ENCODE measurements at regions not wholly inside any gene's neighbourhood (a gene's known extent, or its start where the extent isn't known, plus 50 kb on each side); places are given as distances from the start of the nearest gene placed in this dataset.

DNA sequence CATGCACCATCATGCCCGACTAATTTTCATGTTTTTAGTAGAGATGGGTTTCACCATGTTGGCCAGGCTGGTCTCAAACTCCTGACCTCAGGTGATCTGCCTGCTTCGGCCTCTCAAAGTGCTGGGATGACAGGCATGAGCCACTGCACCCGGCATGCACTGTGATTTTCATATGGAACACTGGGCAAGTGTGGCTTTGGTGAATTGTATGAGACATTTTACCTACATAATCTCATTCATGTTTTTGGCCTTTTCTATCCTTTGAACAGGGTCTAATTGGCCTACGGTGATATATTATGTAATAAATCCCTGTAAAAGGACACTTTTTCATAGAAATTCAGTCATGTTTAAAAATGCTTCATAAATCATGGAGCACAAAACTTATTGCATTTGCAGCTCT, 128.7 kb upstream of the SEMA6A start:
- Histone ChIP-seq H3K27ac (ENCODE audit: low read depth in 2 of 2, low read length in 1 of 2) (no peak overlapping the region), H3K27me3 (ENCODE audit: control insufficient read depth in 1 of 2, insufficient read depth in 2 of 2, low read length in 2 of 2) (no peaks in the 10 kb centered on the region), H3K9me3 (ENCODE audit: control insufficient read depth in 2 of 2, insufficient read depth in 1 of 2, low read depth in 1 of 2, low read length in 1 of 2) (no peaks in the 10 kb centered on the region), H3K4me1 (ENCODE audit: control insufficient read depth in 2 of 2, insufficient read depth in 2 of 2, low read length in 1 of 2) (no peaks in the 10 kb centered on the region), H3K4me3 (ENCODE audit: low read depth in 1 of 2, low read length in 2 of 2) (no peak overlapping the region), H3K36me3 (ENCODE audit: control insufficient read depth in 2 of 2, insufficient read depth in 2 of 2, low read length in 1 of 2) (no peaks in the 10 kb centered on the region)
- 63 to 76% methylated on average over 4 of the region's 4 CpGs for WGBS, 2 donors

DNA sequence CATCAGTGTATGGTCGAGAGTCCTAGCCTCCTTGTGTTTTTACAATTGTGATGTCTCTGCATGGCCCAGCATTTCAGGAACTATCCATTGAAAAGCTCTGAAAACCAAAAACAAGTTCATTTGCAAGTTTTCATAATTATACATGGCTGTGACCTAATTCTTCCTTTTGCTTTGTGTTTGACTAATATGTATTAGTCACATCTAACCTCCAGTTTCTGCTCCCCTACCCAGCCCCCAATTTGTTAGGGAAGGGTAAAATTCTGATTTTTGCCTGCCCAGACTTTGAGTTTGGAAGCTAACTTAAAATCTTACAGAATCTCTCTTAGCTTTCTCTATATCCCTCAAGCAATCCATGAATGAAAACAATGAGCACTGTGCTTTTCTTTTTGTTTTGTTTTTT, 128.2 kb upstream of the SEMA6A start:
- H3K4me3 ChIP-seq (ENCODE audit: low read depth in 1 of 2, low read length in 2 of 2), result no peak overlapping the region
- 81 to 84% methylated on average over 1 of the region's 1 CpG for WGBS, 2 donors
- no peak overlapping the region for H3K27ac ChIP-seq (ENCODE audit: low read depth in 2 of 2, low read length in 1 of 2)
- H3K9me3 ChIP-seq (ENCODE audit: control insufficient read depth in 2 of 2, insufficient read depth in 1 of 2, low read depth in 1 of 2, low read length in 1 of 2), result no peaks in the 10 kb centered on the region
- no peaks in the 10 kb centered on the region for H3K4me1 ChIP-seq (ENCODE audit: control insufficient read depth in 2 of 2, insufficient read depth in 2 of 2, low read length in 1 of 2)
- no peaks in the 10 kb centered on the region for H3K36me3 ChIP-seq (ENCODE audit: control insufficient read depth in 2 of 2, insufficient read depth in 2 of 2, low read length in 1 of 2)
- H3K27me3 ChIP-seq (ENCODE audit: control insufficient read depth in 1 of 2, insufficient read depth in 2 of 2, low read length in 2 of 2), result no peaks in the 10 kb centered on the region

DNA sequence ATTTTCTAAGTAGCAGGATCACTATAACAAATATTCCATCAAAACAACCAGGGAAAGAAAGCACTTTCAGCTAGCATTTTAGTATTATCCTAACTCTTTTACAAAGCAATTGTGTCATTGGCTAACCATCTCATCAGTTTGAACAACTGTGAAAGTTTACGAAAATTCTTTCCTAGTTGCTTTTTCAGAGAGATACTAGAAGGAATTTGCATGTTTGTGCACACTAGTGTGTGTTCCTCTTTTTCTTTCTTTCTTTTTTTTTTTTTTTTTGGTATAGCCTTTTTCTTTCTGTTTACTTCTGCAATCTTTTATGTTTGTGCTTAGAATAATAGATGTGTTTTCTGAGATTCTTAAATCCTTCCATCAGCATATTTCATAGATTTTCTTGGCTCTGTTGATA, 124.7 kb upstream of the SEMA6A start:
- H3K9me3 ChIP-seq (ENCODE audit: control insufficient read depth in 2 of 2, insufficient read depth in 1 of 2, low read depth in 1 of 2, low read length in 1 of 2), result no peaks in the 10 kb centered on the region
- WGBS, 2 donors, result 58 to 73% methylated on average over 1 of the region's 1 CpG
- no peaks in the 10 kb centered on the region for H3K36me3 ChIP-seq (ENCODE audit: control insufficient read depth in 2 of 2, insufficient read depth in 2 of 2, low read length in 1 of 2)
- no peak overlapping the region for H3K27ac ChIP-seq (ENCODE audit: low read depth in 2 of 2, low read length in 1 of 2)
- H3K4me1 ChIP-seq (ENCODE audit: control insufficient read depth in 2 of 2, insufficient read depth in 2 of 2, low read length in 1 of 2), result no peaks in the 10 kb centered on the region
- H3K4me3 ChIP-seq (ENCODE audit: low read depth in 1 of 2, low read length in 2 of 2), result no peak overlapping the region
- H3K27me3 ChIP-seq (ENCODE audit: control insufficient read depth in 1 of 2, insufficient read depth in 2 of 2, low read length in 2 of 2), result no peaks in the 10 kb centered on the region

- H3K4me1 ChIP-seq (ENCODE audit: control insufficient read depth in 2 of 2, insufficient read depth in 2 of 2, low read length in 1 of 2), result no peaks in the 10 kb centered on the region
- WGBS, 2 donors, result 45 to 46% methylated on average over 5 of the region's 5 CpGs
- H3K9me3 ChIP-seq (ENCODE audit: control insufficient read depth in 2 of 2, insufficient read depth in 1 of 2, low read depth in 1 of 2, low read length in 1 of 2), result no peaks in the 10 kb centered on the region
- H3K27me3 ChIP-seq (ENCODE audit: control insufficient read depth in 1 of 2, insufficient read depth in 2 of 2, low read length in 2 of 2), result no peaks in the 10 kb centered on the region
- H3K4me3 ChIP-seq (ENCODE audit: low read depth in 1 of 2, low read length in 2 of 2), result no peak overlapping the region
- no peak overlapping the region for H3K27ac ChIP-seq (ENCODE audit: low read depth in 2 of 2, low read length in 1 of 2)
- no peaks in the 10 kb centered on the region for H3K36me3 ChIP-seq (ENCODE audit: control insufficient read depth in 2 of 2, insufficient read depth in 2 of 2, low read length in 1 of 2)
Measured at GRCh38 chr5:116696366-116696765, 121.7 kb upstream of the SEMA6A start.

DNA sequence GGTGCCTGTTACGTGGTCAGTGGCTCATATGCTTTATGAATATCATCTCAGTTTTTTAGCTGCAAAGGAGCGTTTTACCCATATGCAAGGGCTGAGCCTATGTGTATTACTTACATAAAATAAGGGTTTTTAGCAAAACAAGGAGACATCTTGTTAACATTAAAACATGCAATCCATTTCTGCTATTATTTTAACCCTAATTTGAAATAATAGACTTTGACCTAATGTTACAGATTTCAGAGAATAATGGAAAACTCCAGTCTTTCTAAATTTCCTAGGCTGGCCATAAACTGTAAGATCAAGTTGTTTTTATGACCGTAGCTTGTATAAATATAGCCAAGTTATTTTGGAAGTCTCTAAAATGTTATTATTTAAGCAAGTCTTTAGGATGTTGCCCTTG, 121.1 kb upstream of the SEMA6A start:
- Histone ChIP-seq H3K36me3 (ENCODE audit: control insufficient read depth in 2 of 2, insufficient read depth in 2 of 2, low read length in 1 of 2) (no peaks in the 10 kb centered on the region), H3K4me3 (ENCODE audit: low read depth in 1 of 2, low read length in 2 of 2) (no peak overlapping the region), H3K27ac (ENCODE audit: low read depth in 2 of 2, low read length in 1 of 2) (no peak overlapping the region), H3K9me3 (ENCODE audit: control insufficient read depth in 2 of 2, insufficient read depth in 1 of 2, low read depth in 1 of 2, low read length in 1 of 2) (no peaks in the 10 kb centered on the region), H3K27me3 (ENCODE audit: control insufficient read depth in 1 of 2, insufficient read depth in 2 of 2, low read length in 2 of 2) (no peaks in the 10 kb centered on the region), H3K4me1 (ENCODE audit: control insufficient read depth in 2 of 2, insufficient read depth in 2 of 2, low read length in 1 of 2) (no peaks in the 10 kb centered on the region)
- WGBS, 2 donors, result 78 to 79% methylated on average over 3 of the region's 3 CpGs

GRCh38 chr5:116686438-116686837, 111.8 kb upstream of the SEMA6A start:
- WGBS, 2 donors, result 93 to 98% methylated on average over 4 of the region's 4 CpGs
- Histone ChIP-seq H3K4me1 (ENCODE audit: control insufficient read depth in 2 of 2, insufficient read depth in 2 of 2, low read length in 1 of 2) (no peaks in the 10 kb centered on the region), H3K27ac (ENCODE audit: low read depth in 2 of 2, low read length in 1 of 2) (no peak overlapping the region), H3K9me3 (ENCODE audit: control insufficient read depth in 2 of 2, insufficient read depth in 1 of 2, low read depth in 1 of 2, low read length in 1 of 2) (no peaks in the 10 kb centered on the region), H3K4me3 (ENCODE audit: low read depth in 1 of 2, low read length in 2 of 2) (no peak overlapping the region), H3K27me3 (ENCODE audit: control insufficient read depth in 1 of 2, insufficient read depth in 2 of 2, low read length in 2 of 2) (no peaks in the 10 kb centered on the region), H3K36me3 (ENCODE audit: control insufficient read depth in 2 of 2, insufficient read depth in 2 of 2, low read length in 1 of 2) (no peaks in the 10 kb centered on the region)

DNA sequence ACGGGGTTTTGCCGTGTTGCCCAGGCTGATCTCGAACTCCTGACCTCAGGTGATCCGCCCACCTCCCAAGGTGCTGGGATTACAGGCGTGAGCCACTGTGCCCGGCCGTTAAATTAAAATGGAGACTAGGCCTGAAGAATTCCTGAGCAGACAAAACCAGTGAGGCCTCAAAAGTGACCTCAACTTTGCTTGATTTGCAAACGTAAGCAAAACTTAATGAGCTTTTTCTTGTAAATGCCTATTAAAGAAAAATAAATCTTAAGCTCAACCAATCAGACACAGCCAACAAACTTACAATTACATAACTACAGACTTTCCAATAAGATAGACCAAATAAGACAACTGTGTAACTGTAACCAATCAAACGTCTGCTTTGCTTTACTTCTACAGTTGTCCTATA, 111.3 kb upstream of the SEMA6A start:
- H3K4me1 ChIP-seq (ENCODE audit: control insufficient read depth in 2 of 2, insufficient read depth in 2 of 2, low read length in 1 of 2), result no peaks in the 10 kb centered on the region
- no peaks in the 10 kb centered on the region for H3K9me3 ChIP-seq (ENCODE audit: control insufficient read depth in 2 of 2, insufficient read depth in 1 of 2, low read depth in 1 of 2, low read length in 1 of 2)
- H3K4me3 ChIP-seq (ENCODE audit: low read depth in 1 of 2, low read length in 2 of 2), result no peak overlapping the region
- H3K27me3 ChIP-seq (ENCODE audit: control insufficient read depth in 1 of 2, insufficient read depth in 2 of 2, low read length in 2 of 2), result no peaks in the 10 kb centered on the region
- 89% methylated on average over 9 of the region's 9 CpGs for WGBS, 2 donors
- no peak overlapping the region for H3K27ac ChIP-seq (ENCODE audit: low read depth in 2 of 2, low read length in 1 of 2)
- no peaks in the 10 kb centered on the region for H3K36me3 ChIP-seq (ENCODE audit: control insufficient read depth in 2 of 2, insufficient read depth in 2 of 2, low read length in 1 of 2)

DNA sequence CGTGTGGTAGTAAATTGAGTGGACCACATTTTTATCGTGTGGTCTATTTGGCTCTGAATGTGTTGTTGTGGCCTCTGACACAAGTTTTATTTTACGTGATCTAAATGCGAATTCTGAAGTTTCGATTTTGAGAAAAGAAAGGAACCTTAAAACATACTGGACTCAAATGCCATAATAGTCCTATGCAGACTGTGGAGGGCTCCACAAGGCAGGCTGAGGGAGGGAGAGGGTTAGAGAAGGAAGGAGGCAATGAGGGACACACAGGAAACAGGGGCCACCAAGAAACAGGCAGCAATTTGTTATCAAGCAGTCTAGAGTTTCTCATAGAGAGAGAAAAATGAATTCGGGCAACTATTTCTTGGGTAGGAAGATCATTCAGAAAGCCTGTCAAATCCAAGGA, 110.4 kb upstream of the SEMA6A start:
- 89 to 94% methylated on average over 6 of the region's 6 CpGs for WGBS, 2 donors
- Histone ChIP-seq H3K4me3 (ENCODE audit: low read depth in 1 of 2, low read length in 2 of 2) (no peak overlapping the region), H3K36me3 (ENCODE audit: control insufficient read depth in 2 of 2, insufficient read depth in 2 of 2, low read length in 1 of 2) (no peaks in the 10 kb centered on the region)

GRCh38 chr5:116681334-116682013, 106.9 kb upstream of the SEMA6A start:
- no peaks in the 10 kb centered on the region for H3K27me3 ChIP-seq (ENCODE audit: control insufficient read depth in 1 of 2, insufficient read depth in 2 of 2, low read length in 2 of 2)
- 60 to 71% methylated on average over 7 of the region's 7 CpGs for WGBS, 2 donors
- H3K4me1 ChIP-seq (ENCODE audit: control insufficient read depth in 2 of 2, insufficient read depth in 2 of 2, low read length in 1 of 2), result no peaks in the 10 kb centered on the region
- no peaks in the 10 kb centered on the region for H3K36me3 ChIP-seq (ENCODE audit: control insufficient read depth in 2 of 2, insufficient read depth in 2 of 2, low read length in 1 of 2)
- no peaks in the 10 kb centered on the region for H3K9me3 ChIP-seq (ENCODE audit: control insufficient read depth in 2 of 2, insufficient read depth in 1 of 2, low read depth in 1 of 2, low read length in 1 of 2)
- H3K27ac ChIP-seq (ENCODE audit: low read depth in 2 of 2, low read length in 1 of 2), result no peak overlapping the region
- H3K4me3 ChIP-seq (ENCODE audit: low read depth in 1 of 2, low read length in 2 of 2), result no peak overlapping the region

More for the DNA sequence above, 110.4 kb upstream of the SEMA6A start:
- Histone ChIP-seq H3K9me3 (ENCODE audit: control insufficient read depth in 2 of 2, insufficient read depth in 1 of 2, low read depth in 1 of 2, low read length in 1 of 2) (no peaks in the 10 kb centered on the region), H3K4me1 (ENCODE audit: control insufficient read depth in 2 of 2, insufficient read depth in 2 of 2, low read length in 1 of 2) (no peaks in the 10 kb centered on the region), H3K27me3 (ENCODE audit: control insufficient read depth in 1 of 2, insufficient read depth in 2 of 2, low read length in 2 of 2) (no peaks in the 10 kb centered on the region), H3K27ac (ENCODE audit: low read depth in 2 of 2, low read length in 1 of 2) (no peak overlapping the region)

- Histone ChIP-seq H3K27me3 (ENCODE audit: control insufficient read depth in 1 of 2, insufficient read depth in 2 of 2, low read length in 2 of 2) (no peaks in the 10 kb centered on the region), H3K4me1 (ENCODE audit: control insufficient read depth in 2 of 2, insufficient read depth in 2 of 2, low read length in 1 of 2) (no peaks in the 10 kb centered on the region), H3K36me3 (ENCODE audit: control insufficient read depth in 2 of 2, insufficient read depth in 2 of 2, low read length in 1 of 2) (no peaks in the 10 kb centered on the region), H3K27ac (ENCODE audit: low read depth in 2 of 2, low read length in 1 of 2) (no peak overlapping the region), H3K9me3 (ENCODE audit: control insufficient read depth in 2 of 2, insufficient read depth in 1 of 2, low read depth in 1 of 2, low read length in 1 of 2) (no peaks in the 10 kb centered on the region), H3K4me3 (ENCODE audit: low read depth in 1 of 2, low read length in 2 of 2) (no peak overlapping the region)
- 84 to 89% methylated on average over 4 of the region's 4 CpGs for WGBS, 2 donors
Measured at GRCh38 chr5:116675626-116675910, 100.9 kb upstream of the SEMA6A start.
